T-helper 2 cell (primary cell): ENCODE measurements at regions not wholly inside any gene's neighbourhood (a gene's known extent, or its start where the extent isn't known, plus 50 kb on each side); places are given as distances from the start of the nearest gene placed in this dataset.

Source experiments
- DNase-seq, 5 experiments: peaks; one replicate each; pipeline versions ENCODE4 v3.0.0 to v3.0.0-alpha.2; 2012 to 2022

- DNase-seq, result no peak
These were observed 111.0 kb downstream of the CHST1 start for GRCh38 chr11:45554230-45554967.

GRCh38 chr11:45553383-45553936 lies 112.0 kb downstream of the CHST1 start:
- DNase-seq, result no peak

- DNase-seq, result no peak
These were observed 114.2 kb downstream of the CHST1 start for GRCh38 chr11:45551191-45551713.

GRCh38 chr11:45549257-45549656 lies 116.2 kb downstream of the CHST1 start:
- no peak for DNase-seq

GRCh38 chr11:45546366-45546765 lies 119.1 kb downstream of the CHST1 start:
- DNase-seq, result no peak

GRCh38 chr11:45544826-45545225 lies 120.6 kb downstream of the CHST1 start:
- DNase-seq, result no peak

GRCh38 chr11:45543808-45544422 lies 121.5 kb downstream of the CHST1 start:
- peak in 1 of 5 experiments; percentile 16 for DNase-seq

GRCh38 chr11:45543081-45543480 lies 122.3 kb downstream of the CHST1 start:
- no peak for DNase-seq

- DNase-seq, result no peak
These were observed 123.6 kb downstream of the CHST1 start for GRCh38 chr11:45541693-45542434.

GRCh38 chr11:45538939-45539338 lies 126.5 kb downstream of the CHST1 start:
- DNase-seq, result no peak

- DNase-seq, result no peak
These were observed 127.1 kb downstream of the CHST1 start for GRCh38 chr11:45538363-45538762.

- no peak for DNase-seq
These were observed 127.8 kb downstream of the CHST1 start for GRCh38 chr11:45537614-45538013.

GRCh38 chr11:45535033-45535432 lies 130.4 kb downstream of the CHST1 start:
- DNase-seq, result no peak

GRCh38 chr11:45534132-45534531 lies 131.3 kb downstream of the CHST1 start:
- no peak for DNase-seq

- DNase-seq, result no peak
These were observed 132.9 kb downstream of the CHST1 start for GRCh38 chr11:45532546-45532945.

- no peak for DNase-seq
These were observed 134.6 kb downstream of the CHST1 start for GRCh38 chr11:45530776-45531175.

GRCh38 chr11:45530111-45530510 lies 135.3 kb downstream of the CHST1 start:
- DNase-seq, result no peak

GRCh38 chr11:45528435-45528834 lies 137.0 kb downstream of the CHST1 start:
- no peak for DNase-seq

GRCh38 chr11:45527898-45528297 lies 137.5 kb downstream of the CHST1 start:
- DNase-seq, result no peak

GRCh38 chr11:45525393-45525792 lies 140.0 kb downstream of the CHST1 start:
- DNase-seq, result no peak

- no peak for DNase-seq
These were observed 141.7 kb downstream of the CHST1 start for GRCh38 chr11:45523760-45524159.

- DNase-seq, result no peak
These were observed 146.4 kb downstream of the CHST1 start for GRCh38 chr11:45518833-45519535.
